Left ventricle myocardium inferior (tissue), 1 donor: ENCODE measurements at regions not wholly inside any gene's neighbourhood (a gene's known extent, or its start where the extent isn't known, plus 50 kb on each side); places are given as distances from the start of the nearest gene placed in this dataset.
A peak's percentile ranks its signal among the peaks of the same experiment; 100 is the strongest.

Experiments
- DNase-seq: peaks from one replicate; pipeline ENCODE4 v3.0.0-alpha.2; 2020
- H3K27ac ChIP-seq: fragments of 200-600 bp; replicated peaks from 2 replicates; pipeline ENCODE4 v1.8.0; 2021
- H3K27me3 ChIP-seq: fragments of 200-600 bp; 2 replicates; pipeline ENCODE4 v1.8.0; 2021; ENCODE audit warnings: low read depth
- H3K36me3 ChIP-seq: fragments of 200-600 bp; 2 replicates; pipeline ENCODE4 v1.8.0; 2021
- H3K4me1 ChIP-seq: fragments of 200-600 bp; 2 replicates; pipeline ENCODE4 v1.8.0; 2021
- H3K4me3 ChIP-seq: fragments of 200-600 bp; 2 replicates; pipeline ENCODE4 v1.8.0; 2021; ENCODE audit warnings: mild to moderate bottlenecking, moderate library complexity
- H3K9me3 ChIP-seq: fragments of 200-600 bp; replicated peaks from 2 replicates; pipeline ENCODE4 v1.8.0; 2021
- intact Hi-C: fragments of 100-400 bp; cut with micrococcal nuclease; formaldehyde crosslinking; loops from one replicate; pipeline ENCODE4 v1.11.0; 2022
- TF ChIP-seq, protein P1 (sequence below): fragments of 200-600 bp; IDR thresholded peaks from 2 replicates; pipeline ENCODE4 v1.8.0; 2021; ENCODE audit warnings: antibody characterized with exemption, mild to moderate bottlenecking, borderline replicate concordance
- donor health status: DM: no; HTN: yes; CAD: no; lungs with severe emphysema.

DNA sequence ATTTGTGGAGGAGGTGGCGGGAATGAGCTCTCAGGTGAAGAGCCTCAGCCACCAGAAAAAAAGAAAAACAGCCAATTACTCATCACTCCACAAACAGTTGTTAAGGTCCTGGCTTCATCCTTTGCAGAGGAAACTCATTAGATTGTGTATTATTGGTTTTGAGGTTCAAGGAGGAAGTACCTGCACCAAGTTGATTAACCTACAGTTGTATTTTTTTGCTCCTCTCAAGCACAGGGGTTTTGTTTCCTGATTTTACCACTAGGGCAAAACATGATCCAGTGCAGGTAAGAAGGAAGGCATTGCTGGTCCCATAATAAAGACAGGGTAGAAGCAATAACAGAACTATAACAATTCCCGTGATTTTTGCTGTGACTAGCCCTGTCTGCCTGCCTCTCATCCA lies 84.0 kb upstream of the QRFPR start:
- DNase-seq: no peak
- intact Hi-C loops: loop anchor here (5.0 kb wide), 1 partner anchor 262 kb away; no protein-coding TSS in a partner anchor
- Histone ChIP-seq H3K4me3 (no peak overlapping the region), H3K9me3 (no peaks in the 10 kb centered on the region), H3K27me3 (no peaks in the 10 kb centered on the region), H3K27ac (no peak overlapping the region), H3K4me1 (no peaks in the 10 kb centered on the region), H3K36me3 (no peaks in the 10 kb centered on the region)
- TF ChIP-seq, protein P1, sequence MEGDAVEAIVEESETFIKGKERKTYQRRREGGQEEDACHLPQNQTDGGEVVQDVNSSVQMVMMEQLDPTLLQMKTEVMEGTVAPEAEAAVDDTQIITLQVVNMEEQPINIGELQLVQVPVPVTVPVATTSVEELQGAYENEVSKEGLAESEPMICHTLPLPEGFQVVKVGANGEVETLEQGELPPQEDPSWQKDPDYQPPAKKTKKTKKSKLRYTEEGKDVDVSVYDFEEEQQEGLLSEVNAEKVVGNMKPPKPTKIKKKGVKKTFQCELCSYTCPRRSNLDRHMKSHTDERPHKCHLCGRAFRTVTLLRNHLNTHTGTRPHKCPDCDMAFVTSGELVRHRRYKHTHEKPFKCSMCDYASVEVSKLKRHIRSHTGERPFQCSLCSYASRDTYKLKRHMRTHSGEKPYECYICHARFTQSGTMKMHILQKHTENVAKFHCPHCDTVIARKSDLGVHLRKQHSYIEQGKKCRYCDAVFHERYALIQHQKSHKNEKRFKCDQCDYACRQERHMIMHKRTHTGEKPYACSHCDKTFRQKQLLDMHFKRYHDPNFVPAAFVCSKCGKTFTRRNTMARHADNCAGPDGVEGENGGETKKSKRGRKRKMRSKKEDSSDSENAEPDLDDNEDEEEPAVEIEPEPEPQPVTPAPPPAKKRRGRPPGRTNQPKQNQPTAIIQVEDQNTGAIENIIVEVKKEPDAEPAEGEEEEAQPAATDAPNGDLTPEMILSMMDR: no peak

DNA sequence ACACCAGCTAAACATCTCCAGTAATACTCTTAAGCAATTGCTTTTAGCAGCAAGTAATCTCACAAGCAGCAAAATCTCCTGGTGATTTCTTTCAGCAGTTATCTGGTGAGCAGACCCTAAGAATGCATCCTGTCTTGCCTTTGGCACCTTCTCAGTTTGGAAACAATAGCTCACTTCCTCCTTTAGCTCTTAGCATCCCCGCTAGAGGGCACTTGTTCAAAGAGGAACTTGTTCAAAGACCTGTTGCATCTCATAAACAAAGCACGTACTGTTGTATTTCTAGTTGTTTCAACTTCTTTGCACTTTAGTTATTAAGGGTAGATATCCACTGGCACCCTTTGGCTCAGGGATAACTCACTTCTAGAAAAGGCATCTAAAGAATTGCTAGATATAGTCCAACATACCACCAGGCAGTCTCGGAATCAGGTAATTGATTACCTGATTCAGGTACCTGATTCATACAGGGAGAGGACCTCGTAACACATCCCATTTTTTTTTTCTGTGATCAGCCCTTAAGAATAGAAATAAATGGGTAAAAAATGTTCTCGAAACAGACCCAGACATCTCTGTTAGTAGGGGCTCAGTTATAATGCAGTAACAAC lies 81.9 kb upstream of the QRFPR start:
- TF ChIP-seq, protein P1: peak; percentile 74
- intact Hi-C loops: loop anchor here (5.0 kb wide), 1 partner anchor 265 kb away; no protein-coding TSS in a partner anchor
- DNase-seq: no peak
- H3K27ac ChIP-seq: peak overlapping the region; percentile 5
- no peaks in the 10 kb centered on the region for H3K9me3 ChIP-seq
- H3K27me3 ChIP-seq: no peaks in the 10 kb centered on the region
- H3K36me3 ChIP-seq: no peaks in the 10 kb centered on the region
- H3K4me1 ChIP-seq: no peaks in the 10 kb centered on the region
- no peak overlapping the region for H3K4me3 ChIP-seq

DNA sequence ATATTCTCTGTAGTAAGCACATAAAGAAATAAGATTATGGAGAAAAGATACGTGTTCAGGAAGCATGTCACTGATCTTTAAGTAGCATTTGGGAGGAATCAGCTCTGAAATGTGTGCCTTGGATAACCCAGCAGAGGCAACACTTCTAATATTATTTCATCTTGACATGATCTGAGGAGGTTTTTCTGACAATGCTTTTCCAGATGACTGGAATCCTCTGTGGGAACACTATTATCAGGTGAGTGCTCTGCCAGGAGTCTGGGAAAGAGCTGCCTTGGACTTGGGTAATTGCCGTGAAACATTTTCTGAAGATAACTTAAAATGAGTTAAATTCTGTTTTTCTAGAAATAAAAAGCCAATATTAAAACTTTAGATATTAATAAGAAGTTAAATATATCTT lies 78.2 kb upstream of the QRFPR start:
- peaks cover 5% of the 10 kb centered on the region for H3K4me1 ChIP-seq
- intact Hi-C loops: no loop called here
- no peaks in the 10 kb centered on the region for H3K27me3 ChIP-seq
- H3K27ac ChIP-seq: no peak overlapping the region
- H3K4me3 ChIP-seq: no peak overlapping the region
- TF ChIP-seq, protein P1: no peak
- no peak for DNase-seq
- H3K9me3 ChIP-seq: no peaks in the 10 kb centered on the region
- H3K36me3 ChIP-seq: no peaks in the 10 kb centered on the region

DNA sequence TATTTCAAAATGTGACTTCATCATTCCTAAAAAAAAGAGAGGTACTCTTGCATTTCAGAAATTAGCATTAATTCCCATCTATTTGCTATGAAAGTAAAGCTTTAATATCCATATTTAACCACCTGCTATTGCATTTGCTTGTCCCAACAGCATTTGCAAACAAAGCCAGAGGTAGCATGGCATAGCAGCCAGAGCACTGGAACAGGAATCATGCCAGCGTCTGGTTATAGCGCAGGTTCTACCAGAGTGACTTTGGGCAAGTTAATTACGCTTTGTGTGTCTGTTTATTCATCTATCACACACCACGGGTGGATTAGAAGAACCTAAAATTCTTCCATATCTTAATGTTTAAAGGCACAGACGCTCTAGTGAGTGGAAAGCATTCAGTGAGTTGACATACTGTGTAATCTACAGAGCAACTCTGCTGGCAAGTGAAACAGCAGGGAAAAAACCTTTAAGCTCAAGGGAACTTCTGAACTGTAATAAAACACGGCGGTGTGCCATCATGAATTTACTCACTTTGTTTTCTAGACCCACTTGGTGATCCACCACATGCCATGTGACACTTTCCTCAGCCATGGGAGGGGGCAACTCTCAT lies 76.6 kb upstream of the QRFPR start:
- Histone ChIP-seq H3K4me3 (no peak overlapping the region), H3K27me3 (no peaks in the 10 kb centered on the region), H3K4me1 (peaks cover 12% of the 10 kb centered on the region), H3K36me3 (no peaks in the 10 kb centered on the region), H3K9me3 (no peaks in the 10 kb centered on the region), H3K27ac (no peak overlapping the region)
- DNase-seq: no peak
- TF ChIP-seq, protein P1: no peak
- intact Hi-C loops: no loop called here

DNA sequence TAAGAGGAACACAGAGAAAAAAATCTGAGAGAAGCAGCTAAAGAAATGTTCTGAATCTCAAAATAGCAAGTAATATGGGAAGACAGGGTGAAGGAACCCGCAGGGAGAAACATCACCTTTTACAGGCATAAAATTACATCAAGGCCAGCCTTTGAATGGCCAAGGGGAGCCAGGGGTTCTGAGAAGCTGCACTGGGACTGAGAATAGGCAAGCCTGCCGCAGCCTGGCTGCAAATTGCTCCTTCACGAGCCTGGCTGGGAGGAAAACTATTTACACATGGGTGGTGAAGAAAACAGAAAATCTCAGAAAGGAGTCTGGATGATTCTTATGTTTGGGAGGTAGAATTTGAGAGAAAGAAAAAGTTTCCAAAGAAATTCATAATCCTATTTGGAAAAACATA lies 74.5 kb upstream of the QRFPR start:
- Histone ChIP-seq H3K4me3 (no peak overlapping the region), H3K4me1 (peaks cover 12% of the 10 kb centered on the region), H3K36me3 (no peaks in the 10 kb centered on the region), H3K27me3 (no peaks in the 10 kb centered on the region), H3K27ac (no peak overlapping the region), H3K9me3 (no peaks in the 10 kb centered on the region)
- no peak for DNase-seq
- intact Hi-C loops: no loop called here
- TF ChIP-seq, protein P1: no peak
